GM21786 (cell line): ENCODE measurements at regions not wholly inside any gene's neighbourhood (a gene's known extent, or its start where the extent isn't known, plus 50 kb on each side); places are given as distances from the start of the nearest gene placed in this dataset.

ENCODE experiments used
- ATAC-seq: cut with Tn5 transposase; IDR thresholded peaks from one replicate; pipeline ENCODE4 v1.9.1; 2021; ENCODE audit not compliant: unreplicated experiment

GRCh38 chr12:97316321-97316720, 146.3 kb upstream of the RMST start:
- ATAC-seq: no peak

DNA sequence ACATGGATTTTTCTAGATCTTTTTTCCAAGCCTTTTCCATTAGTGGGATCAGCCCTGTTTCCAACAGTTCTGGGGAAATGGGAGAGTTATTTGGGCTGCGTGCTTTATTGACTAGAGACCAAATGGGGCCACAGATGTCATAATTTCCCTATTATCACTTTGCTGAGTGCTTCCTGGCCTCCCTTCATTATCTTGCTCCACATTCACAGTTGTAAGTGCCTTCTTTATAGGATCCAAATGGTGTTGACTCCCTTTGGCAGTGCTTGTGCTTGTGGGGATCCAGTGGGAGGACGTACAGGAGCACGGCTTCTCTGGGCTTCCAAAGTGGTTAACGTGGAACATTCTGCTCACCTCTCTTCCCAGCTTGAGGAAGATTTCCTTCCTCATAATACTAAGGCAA, 141.0 kb upstream of the RMST start:
- ATAC-seq: no peak

DNA sequence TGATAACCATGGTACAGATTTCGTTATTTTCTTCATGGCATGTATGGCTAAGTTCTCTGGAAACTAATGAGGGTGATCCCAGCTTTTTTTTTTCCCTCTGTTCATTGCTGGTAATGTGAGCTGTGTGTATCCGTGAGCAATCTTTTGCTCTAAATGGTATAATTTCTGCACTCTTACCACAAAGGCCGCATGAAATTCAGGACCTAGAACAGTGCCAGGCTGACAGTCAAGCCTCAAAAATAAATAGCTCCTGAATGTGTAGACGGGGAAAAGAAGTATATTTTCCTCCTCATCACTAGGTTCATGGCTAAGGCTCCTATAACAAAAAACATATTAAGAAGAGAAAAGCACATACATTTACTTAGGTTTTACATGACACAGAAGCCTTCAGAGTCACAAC, 140.2 kb upstream of the RMST start:
- no peak for ATAC-seq

DNA sequence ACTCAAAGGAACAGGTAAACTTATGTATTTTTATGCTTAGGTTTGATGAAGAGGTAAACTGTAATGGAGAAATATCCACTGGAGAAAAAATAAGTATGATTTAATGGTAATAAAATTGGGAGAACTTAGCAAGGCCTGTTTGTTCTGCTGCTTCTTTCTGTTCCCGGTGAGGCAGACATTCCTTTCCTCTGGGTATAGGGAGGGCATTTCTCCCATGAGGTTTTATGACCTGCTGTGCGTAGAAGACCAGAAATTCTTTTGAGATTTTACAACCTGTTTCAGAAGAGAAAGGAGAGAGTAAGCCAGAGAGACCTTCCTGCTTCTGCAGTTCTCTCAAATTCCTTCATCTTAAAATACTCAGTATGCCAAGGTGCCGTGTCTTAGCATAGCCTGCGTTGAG, 139.4 kb upstream of the RMST start:
- ATAC-seq: no peak

DNA sequence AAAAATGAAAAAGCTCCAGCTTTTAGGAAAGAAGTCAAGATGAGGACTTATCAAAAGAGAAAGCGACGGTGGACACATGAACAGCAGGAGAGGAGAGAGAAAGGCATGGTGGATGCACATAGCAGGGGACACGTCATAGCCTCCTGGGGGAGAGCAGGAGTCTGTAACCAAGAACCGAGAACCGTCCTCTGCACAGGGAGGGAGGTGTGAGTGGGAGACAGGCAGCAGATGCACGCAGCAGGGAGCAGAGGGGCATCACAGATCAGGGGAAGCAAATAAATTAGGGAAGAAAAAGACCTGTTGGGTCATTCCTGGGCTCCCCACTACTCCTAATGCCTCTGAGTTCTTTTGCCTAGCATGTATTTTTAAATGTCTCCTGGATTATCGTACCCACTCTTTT, 138.1 kb upstream of the RMST start:
- no peak for ATAC-seq

DNA sequence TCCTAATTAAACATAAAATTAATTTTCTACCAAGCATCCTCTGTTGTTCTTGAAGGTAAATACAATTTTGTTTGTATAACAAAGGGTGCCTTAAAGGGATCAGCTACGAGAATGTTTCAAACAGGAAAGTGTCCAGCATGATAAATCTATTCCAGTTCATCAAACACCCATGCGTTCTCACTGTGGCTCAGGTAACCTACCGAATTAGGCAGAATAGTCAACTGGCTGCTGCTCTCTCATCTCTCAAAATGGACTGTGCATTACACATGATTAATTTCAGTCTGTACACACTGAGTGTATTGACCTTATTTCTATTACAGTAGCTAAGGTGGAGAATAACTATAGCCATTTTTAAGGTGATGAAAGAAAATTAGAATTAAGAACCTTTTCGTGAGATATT, 127.5 kb upstream of the RMST start:
- no peak for ATAC-seq

DNA sequence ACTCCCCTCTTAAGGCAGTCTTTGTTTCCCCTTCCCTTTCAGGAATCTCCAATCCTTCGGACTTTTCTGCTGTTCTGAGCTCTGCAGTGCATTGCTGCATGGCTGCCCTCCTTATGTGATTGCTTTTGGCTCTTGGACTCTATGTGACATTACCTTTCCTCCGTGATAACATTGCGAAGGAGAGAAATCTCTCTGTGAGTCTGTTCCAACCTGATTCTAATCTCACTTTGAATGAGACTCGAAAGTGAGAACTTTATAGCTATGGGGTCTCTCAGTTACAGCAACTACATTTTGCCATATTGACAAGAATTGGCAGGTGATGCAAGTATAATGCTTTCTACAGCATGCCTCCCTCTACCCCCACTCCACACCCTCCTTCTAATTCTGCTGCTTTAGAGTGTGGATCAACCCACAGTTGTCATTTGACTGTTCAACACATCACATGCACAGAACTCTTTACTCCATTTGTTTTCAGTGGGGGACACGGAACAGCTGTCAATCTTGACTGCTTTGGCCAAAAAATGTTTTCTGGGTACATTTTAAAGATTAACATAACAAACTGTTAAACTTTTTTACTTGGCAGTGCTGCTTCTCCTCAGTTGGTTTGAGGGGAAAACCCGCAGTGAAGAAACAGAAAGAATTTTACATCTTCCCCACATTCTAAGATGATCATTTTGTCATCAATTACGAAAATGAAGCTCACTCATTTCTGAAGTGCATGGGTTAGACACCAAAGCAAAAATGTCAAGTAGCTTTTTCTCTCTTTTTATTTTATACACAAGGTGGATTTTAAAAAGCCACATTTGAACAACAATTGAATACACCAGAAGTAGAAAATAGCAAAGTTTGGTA, 125.5 kb upstream of the RMST start:
- ATAC-seq: no peak

GRCh38 chr12:97342130-97342529, 120.5 kb upstream of the RMST start:
- ATAC-seq: no peak

DNA sequence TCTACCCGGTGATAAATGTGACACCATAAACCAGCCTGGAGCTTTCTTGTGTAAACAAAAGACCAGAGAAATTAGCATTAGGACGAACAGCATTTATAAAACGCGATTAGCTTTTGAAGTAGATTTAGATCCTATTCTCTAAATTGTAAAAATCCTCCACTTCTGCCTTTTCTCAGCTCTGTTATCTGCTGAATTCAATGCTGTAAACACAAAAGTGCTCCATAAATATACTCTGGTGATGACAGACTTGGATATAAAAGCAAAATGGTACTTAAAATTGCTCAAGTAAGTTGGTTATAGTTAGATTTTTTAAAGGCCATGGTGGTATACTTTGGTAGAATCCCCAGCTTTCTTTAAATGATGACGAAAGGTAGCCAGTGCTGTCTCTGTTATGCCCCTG, 114.6 kb upstream of the RMST start:
- no peak for ATAC-seq

- ATAC-seq: no peak
Measured at GRCh38 chr12:97358361-97358760, 104.2 kb upstream of the RMST start.

DNA sequence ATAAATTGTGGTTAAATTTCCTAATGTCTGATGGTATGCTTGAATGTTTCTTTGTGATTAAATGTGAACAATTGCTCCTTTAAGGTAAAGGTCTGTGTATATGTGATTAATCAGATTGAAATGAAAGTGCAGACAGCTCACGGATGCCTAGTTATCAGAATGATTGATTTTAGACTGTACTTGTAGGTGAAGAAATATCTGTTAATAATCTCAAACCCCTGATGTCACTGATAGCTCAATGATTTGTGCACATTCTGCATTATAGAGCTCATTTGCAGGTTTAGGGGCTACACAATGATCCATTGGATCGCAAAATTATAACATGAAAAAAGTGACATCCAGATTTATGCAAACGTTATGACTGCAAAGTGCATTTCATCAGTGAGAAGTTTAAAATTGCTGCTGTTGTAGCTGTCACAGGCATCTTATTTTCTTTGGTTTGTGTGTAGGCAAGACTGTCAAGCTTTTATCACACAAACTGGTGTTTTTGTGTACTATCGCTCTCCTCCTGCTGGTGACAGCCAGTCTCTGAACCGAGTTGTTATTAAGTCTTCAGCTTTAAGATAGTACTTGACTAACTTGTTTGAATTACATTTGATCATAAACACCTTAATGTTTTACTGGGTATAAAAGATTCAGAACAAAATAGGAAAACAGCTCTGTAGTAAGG, 103.4 kb upstream of the RMST start:
- no peak for ATAC-seq

GRCh38 chr12:97363693-97364092, 98.9 kb upstream of the RMST start:
- ATAC-seq: no peak

DNA sequence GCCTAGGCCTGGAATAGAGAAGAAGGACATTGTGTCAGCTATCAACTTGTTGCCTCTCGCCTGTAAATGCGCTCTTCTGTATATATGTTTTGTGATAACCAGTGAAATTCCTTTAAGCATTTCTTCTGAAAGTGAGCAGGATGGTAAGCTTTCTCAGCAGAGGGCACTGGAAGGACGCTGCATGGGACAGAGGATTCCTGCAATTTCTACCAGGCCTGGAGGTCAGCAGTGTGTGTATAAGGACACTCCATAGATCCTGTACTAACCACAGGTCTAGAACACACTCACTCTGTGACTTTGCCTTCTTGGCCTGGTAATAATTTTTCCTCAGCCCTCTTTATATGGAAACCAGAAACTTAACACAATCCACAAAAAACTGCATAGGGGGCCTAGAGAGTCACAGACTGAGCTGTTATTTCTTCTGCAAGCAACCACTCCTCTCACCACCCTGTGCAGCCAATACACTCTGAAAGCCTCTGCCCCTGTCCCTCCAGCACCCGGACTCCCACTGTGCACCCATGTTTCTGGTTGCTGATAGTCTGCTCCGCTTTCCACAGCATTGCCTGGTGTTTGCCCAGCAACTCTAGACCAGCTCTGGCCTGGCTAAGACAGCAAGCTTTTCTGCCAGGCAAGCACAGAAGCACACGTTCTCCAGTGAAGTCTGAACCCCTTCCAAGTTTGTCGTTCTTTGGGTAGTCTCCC, 94.0 kb upstream of the RMST start:
- no peak for ATAC-seq

DNA sequence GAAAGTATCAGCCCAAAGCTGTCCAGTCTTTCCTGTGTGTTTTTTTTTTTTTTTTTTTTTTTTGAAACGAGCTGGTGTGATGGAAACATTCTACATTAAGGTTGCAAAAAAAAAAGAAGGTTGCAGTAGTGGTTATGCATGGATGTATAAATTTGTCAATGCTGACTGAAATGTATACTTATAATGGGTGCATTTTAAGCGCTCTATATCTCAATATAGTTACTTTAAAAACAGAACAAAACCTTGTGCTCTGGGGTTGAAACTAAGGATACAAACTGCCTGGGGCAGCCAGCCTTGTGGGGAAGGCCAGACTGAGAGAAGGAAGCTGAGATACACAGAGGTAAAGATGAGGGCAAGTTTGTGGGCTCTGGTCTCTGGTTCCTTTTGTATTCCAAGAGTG, 87.3 kb upstream of the RMST start:
- ATAC-seq: no peak

- no peak for ATAC-seq
Measured at GRCh38 chr12:97380440-97380839, 82.2 kb upstream of the RMST start.

GRCh38 chr12:97385121-97385520, 77.5 kb upstream of the RMST start:
- ATAC-seq: no peak

- ATAC-seq: no peak
Measured at GRCh38 chr12:97386133-97386581, 76.4 kb upstream of the RMST start.

DNA sequence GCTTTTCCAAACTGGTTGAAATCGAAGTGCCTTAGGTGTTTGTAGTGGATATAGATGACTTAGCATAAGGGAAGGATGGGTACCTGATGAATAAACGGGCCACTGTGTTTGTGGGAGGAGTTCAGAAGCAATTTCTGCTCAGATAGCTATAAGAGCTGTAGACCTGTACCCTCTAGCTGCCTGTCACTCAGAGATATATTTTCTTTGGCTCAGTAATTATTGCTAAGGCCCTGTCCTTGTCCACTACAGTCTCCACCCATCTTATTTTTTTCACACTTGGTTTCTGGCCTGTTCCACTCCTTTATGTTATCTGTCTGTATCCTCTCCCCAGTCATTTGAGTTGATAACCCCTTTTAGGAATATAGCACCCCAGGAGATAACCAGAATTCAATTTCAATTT, 74.8 kb upstream of the RMST start:
- ATAC-seq: no peak

DNA sequence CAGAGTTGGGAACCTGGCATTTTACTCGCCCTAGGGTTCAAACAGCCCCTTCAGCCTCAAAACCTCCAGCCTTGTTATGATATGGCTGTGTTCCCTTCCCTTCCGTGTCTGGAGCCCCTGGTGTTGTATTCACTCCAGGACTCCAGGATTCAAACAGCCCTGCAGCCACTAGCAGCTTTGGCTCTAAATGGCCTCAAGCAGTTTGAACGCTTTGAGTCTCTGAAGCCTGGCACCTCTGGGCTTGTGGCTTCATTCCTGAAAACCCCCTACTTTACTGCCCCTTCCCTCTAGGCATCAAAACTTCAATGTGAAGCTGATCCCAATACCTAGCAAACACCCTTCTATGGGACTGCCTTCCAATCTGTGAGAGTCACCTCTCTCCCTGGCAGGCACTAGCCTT, 67.9 kb upstream of the RMST start:
- no peak for ATAC-seq

DNA sequence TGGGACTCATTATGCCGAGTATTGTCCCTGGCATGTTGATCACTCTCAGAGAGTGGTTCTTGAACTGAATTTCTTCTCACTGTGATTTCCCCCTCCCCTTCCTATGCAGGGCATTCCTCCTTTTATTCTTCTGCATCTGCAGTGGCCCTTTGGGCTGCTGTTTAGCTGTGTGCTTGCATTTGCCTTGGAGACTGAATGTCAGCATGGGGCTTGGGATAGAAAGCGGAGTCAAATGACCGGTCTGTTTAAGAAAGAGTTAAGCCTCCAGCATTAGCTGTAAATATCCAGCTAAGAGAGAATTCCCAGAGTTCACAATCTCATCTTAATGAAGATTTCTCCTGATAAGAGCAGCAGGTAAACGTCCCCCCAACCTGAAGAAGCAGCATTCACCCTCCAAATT, 65.6 kb upstream of the RMST start:
- no peak for ATAC-seq

GRCh38 chr12:97398704-97399103, 63.9 kb upstream of the RMST start:
- no peak for ATAC-seq

GRCh38 chr12:97404093-97404492, 58.5 kb upstream of the RMST start:
- ATAC-seq: peak; percentile 39
